DND-41 (cell line): ENCODE measurements at regions not wholly inside any gene's neighbourhood (a gene's known extent, or its start where the extent isn't known, plus 50 kb on each side); places are given as distances from the start of the nearest gene placed in this dataset.

Source experiments
- ATAC-seq: fragments of 200-7000 bp; cut with Tn5 transposase; 3 replicates; pipeline ENCODE4 v1.9.1; 2021; ENCODE audit warnings: low read depth; ENCODE audit not compliant: insufficient read depth
- DNase-seq: peaks from one replicate; pipeline ENCODE4 v3.0.0-alpha.2; 2020
- H2AFZ ChIP-seq: 2 replicates; pipeline ENCODE4 v1.6.0; 2012; ENCODE audit warnings: low read depth, low read length
- H3K27ac ChIP-seq: 2 replicates; pipeline ENCODE4 v1.5.1; 2012; ENCODE audit warnings: low read length, inconsistent platforms
- H3K27me3 ChIP-seq: fragments of 200-600 bp; sonication (generic); 2 replicates; pipeline ENCODE4 v1.6.0; 2012; ENCODE audit warnings: low read length, mild to moderate bottlenecking, inconsistent platforms; ENCODE audit not compliant: insufficient read depth, poor library complexity
- H3K36me3 ChIP-seq: 2 replicates; pipeline ENCODE4 v1.5.1; 2012; ENCODE audit warnings: low read length, inconsistent platforms; ENCODE audit not compliant: insufficient read depth
- H3K4me1 ChIP-seq: 2 replicates; pipeline ENCODE4 v1.5.1; 2012; ENCODE audit warnings: mild to moderate bottlenecking, low read length; ENCODE audit not compliant: insufficient read depth
- H3K4me2 ChIP-seq: 2 replicates; pipeline ENCODE4 v1.6.0; 2012; ENCODE audit warnings: mild to moderate bottlenecking, moderate library complexity, low read length, inconsistent platforms; ENCODE audit not compliant: insufficient read depth
- H3K4me3 ChIP-seq, 2 experiments: fragments of 200-600 bp in 1 of 2; shearing (Covaris generic) in 1 of 2; 2 replicates each; pipeline ENCODE4 v1.5.1; 2012 to 2016; ENCODE audit warnings: inconsistent platforms in 2 of 2, low read length in 2 of 2, mild to moderate bottlenecking in 2 of 2, low read depth in 1 of 2, moderate library complexity in 1 of 2
- H3K79me2 ChIP-seq: 2 replicates; pipeline ENCODE4 v1.6.0; 2012; ENCODE audit warnings: low read length, inconsistent platforms; ENCODE audit not compliant: insufficient read depth
- H3K9ac ChIP-seq: 2 replicates; pipeline ENCODE4 v1.6.0; 2012; ENCODE audit warnings: low read depth, mild to moderate bottlenecking, inconsistent platforms, low read length, moderate library complexity
- H3K9me3 ChIP-seq: 2 replicates; pipeline ENCODE4 v1.5.1; 2012; ENCODE audit warnings: low read length, moderate library complexity, mild to moderate bottlenecking, inconsistent platforms; ENCODE audit not compliant: insufficient read depth, severe bottlenecking
- H4K20me1 ChIP-seq: 2 replicates; pipeline ENCODE4 v1.6.0; 2012; ENCODE audit warnings: low read length; ENCODE audit not compliant: insufficient read depth
- CTCF ChIP-seq: IDR thresholded peaks from 2 replicates; pipeline ENCODE4 v1.5.1; 2012; ENCODE audit warnings: borderline replicate concordance, low read length, moderate library complexity, mild to moderate bottlenecking; ENCODE audit not compliant: poor library complexity, severe bottlenecking; ENCODE audit errors: extremely low read depth
- EZH2 ChIP-seq: IDR thresholded peaks from 3 replicates; pipeline ENCODE4 v1.6.1; 2012; ENCODE audit warnings: borderline replicate concordance, low read depth, mild to moderate bottlenecking, moderate library complexity, low read length, inconsistent platforms; ENCODE audit not compliant: severe bottlenecking

GRCh38 chr12:61308220-61308619, 952.0 kb upstream of the USP15 start:
- ATAC-seq (no peak), DNase-seq (no peak)
- Histone ChIP-seq H3K79me2 (no peaks in the 10 kb centered on the region), H3K27me3 (no peaks in the 10 kb centered on the region), H3K36me3 (no peaks in the 10 kb centered on the region), H2AFZ (no peak overlapping the region), H3K4me3 (no peak overlapping the region), H3K9ac (no peak overlapping the region), H3K4me2 (no peak overlapping the region), H4K20me1 (no peaks in the 10 kb centered on the region), H3K27ac (no peak overlapping the region), H3K4me1 (no peaks in the 10 kb centered on the region), H3K9me3 (no peaks in the 10 kb centered on the region)
- TF ChIP-seq EZH2 (no peak), CTCF (no peak)

GRCh38 chr12:61311413-61311812, 948.8 kb upstream of the USP15 start:
- Histone ChIP-seq H3K27me3 (no peaks in the 10 kb centered on the region), H3K9ac (no peak overlapping the region), H3K4me1 (no peaks in the 10 kb centered on the region), H3K4me2 (no peak overlapping the region), H3K4me3 (no peak overlapping the region), H3K9me3 (no peaks in the 10 kb centered on the region), H3K36me3 (no peaks in the 10 kb centered on the region), H4K20me1 (no peaks in the 10 kb centered on the region), H3K79me2 (no peaks in the 10 kb centered on the region), H3K27ac (no peak overlapping the region), H2AFZ (no peak overlapping the region)
- DNase-seq = no peak
- no peak for ATAC-seq
- TF ChIP-seq CTCF = no peak
- TF ChIP-seq EZH2 = no peak

GRCh38 chr12:61348871-61349270, 911.3 kb upstream of the USP15 start:
- Histone ChIP-seq H3K9me3 (no peaks in the 10 kb centered on the region), H3K36me3 (no peaks in the 10 kb centered on the region), H3K27me3 (no peaks in the 10 kb centered on the region), H3K4me1 (no peaks in the 10 kb centered on the region), H3K27ac (no peak overlapping the region), H3K79me2 (no peaks in the 10 kb centered on the region), H3K4me2 (no peak overlapping the region), H3K4me3 (no peak overlapping the region), H2AFZ (no peak overlapping the region), H3K9ac (no peak overlapping the region), H4K20me1 (no peaks in the 10 kb centered on the region)
- ATAC-seq (no peak), DNase-seq (no peak)
- no peak for TF ChIP-seq EZH2
- no peak for TF ChIP-seq CTCF

- no peak overlapping the region for H2AFZ ChIP-seq
- H3K4me2 ChIP-seq = no peak overlapping the region
- no peaks in the 10 kb centered on the region for H3K27me3 ChIP-seq
- no peak overlapping the region for H3K9ac ChIP-seq
- H3K4me3 ChIP-seq = no peak overlapping the region
- no peaks in the 10 kb centered on the region for H3K4me1 ChIP-seq
- DNase-seq (no peak), ATAC-seq (no peak)
- H3K27ac ChIP-seq = no peak overlapping the region
- no peaks in the 10 kb centered on the region for H3K36me3 ChIP-seq
- no peaks in the 10 kb centered on the region for H4K20me1 ChIP-seq
- no peaks in the 10 kb centered on the region for H3K79me2 ChIP-seq
- TF ChIP-seq CTCF (no peak), EZH2 (no peak)
- H3K9me3 ChIP-seq = no peaks in the 10 kb centered on the region
Observed at GRCh38 chr12:61355105-61355504, 905.1 kb upstream of the USP15 start.
